ENCODE measurements at regions not wholly inside any gene's neighbourhood (a gene's known extent, or its start where the extent isn't known, plus 50 kb on each side); places are given as distances from the start of the nearest gene placed in this dataset.

GRCh38 chr4:130257271-130257670, 1161.3 kb downstream of the C4orf33 start:
- no peak for TF ChIP-seq CTCF (IDR thresholded peaks at IDR 0.05)
- no peaks in the 10 kb centered on the region for H3K4me1 ChIP-seq (ENCODE audit: control insufficient read depth in 1 of 2, low read depth in 2 of 2)
- ATAC-seq (ENCODE audit: insufficient number of reproducible peaks, low FRiP score, low read depth) = no peak

GRCh38 chr4:130266814-130267213, 1170.9 kb downstream of the C4orf33 start:
- Histone ChIP-seq H3K27me3 (replicated peaks; ENCODE audit: insufficient read depth) (no peaks in the 10 kb centered on the region), H3K36me3 (no peaks in the 10 kb centered on the region), H3K4me1 (ENCODE audit: control insufficient read depth in 1 of 2, low read depth in 2 of 2) (no peaks in the 10 kb centered on the region), H3K9me3 (no peaks in the 10 kb centered on the region), H3K27ac (no peak overlapping the region), H3K4me3 (no peak overlapping the region)
- ATAC-seq (ENCODE audit: insufficient number of reproducible peaks, low FRiP score, low read depth) = no peak
- no peak for DNase-seq (ENCODE audit: low spot score)
- TF ChIP-seq CTCF (IDR thresholded peaks at IDR 0.05) = no peak

More at GRCh38 chr4:130257271-130257670, 1161.3 kb downstream of the C4orf33 start:
- Histone ChIP-seq H3K27me3 (replicated peaks; ENCODE audit: insufficient read depth) (no peaks in the 10 kb centered on the region), H3K4me3 (no peak overlapping the region), H3K36me3 (no peaks in the 10 kb centered on the region), H3K9me3 (no peaks in the 10 kb centered on the region), H3K27ac (no peak overlapping the region)
- DNase-seq (ENCODE audit: low spot score) = no peak

- no peak for TF ChIP-seq CTCF (IDR thresholded peaks at IDR 0.05)
- Histone ChIP-seq H3K4me3 (no peak overlapping the region), H3K27me3 (replicated peaks; ENCODE audit: insufficient read depth) (no peaks in the 10 kb centered on the region), H3K36me3 (no peaks in the 10 kb centered on the region), H3K27ac (no peak overlapping the region), H3K4me1 (ENCODE audit: control insufficient read depth in 1 of 2, low read depth in 2 of 2) (no peaks in the 10 kb centered on the region), H3K9me3 (no peaks in the 10 kb centered on the region)
- DNase-seq (ENCODE audit: low spot score) = no peak
- ATAC-seq (ENCODE audit: insufficient number of reproducible peaks, low FRiP score, low read depth) = no peak
These were observed 1192.6 kb downstream of the C4orf33 start for GRCh38 chr4:130288576-130288975.

- Histone ChIP-seq H3K27me3 (replicated peaks; ENCODE audit: insufficient read depth) (no peaks in the 10 kb centered on the region), H3K9me3 (no peaks in the 10 kb centered on the region), H3K27ac (no peak overlapping the region), H3K4me3 (no peak overlapping the region), H3K36me3 (no peaks in the 10 kb centered on the region), H3K4me1 (ENCODE audit: control insufficient read depth in 1 of 2, low read depth in 2 of 2) (no peaks in the 10 kb centered on the region)
- ATAC-seq (ENCODE audit: insufficient number of reproducible peaks, low FRiP score, low read depth) (no peak), DNase-seq (ENCODE audit: low spot score) (no peak)
- TF ChIP-seq CTCF (IDR thresholded peaks at IDR 0.05) = no peak
These were observed 1197.7 kb downstream of the C4orf33 start for GRCh38 chr4:130293692-130294091.

GRCh38 chr4:130296448-130296847, 1200.5 kb downstream of the C4orf33 start:
- Histone ChIP-seq H3K36me3 (no peaks in the 10 kb centered on the region), H3K27me3 (replicated peaks; ENCODE audit: insufficient read depth) (no peaks in the 10 kb centered on the region), H3K4me3 (no peak overlapping the region), H3K4me1 (ENCODE audit: control insufficient read depth in 1 of 2, low read depth in 2 of 2) (no peaks in the 10 kb centered on the region), H3K27ac (no peak overlapping the region), H3K9me3 (no peaks in the 10 kb centered on the region)
- ATAC-seq (ENCODE audit: insufficient number of reproducible peaks, low FRiP score, low read depth) (no peak), DNase-seq (ENCODE audit: low spot score) (no peak)
- TF ChIP-seq CTCF (IDR thresholded peaks at IDR 0.05) = no peak

All from thoracic aorta (tissue), 2 donors.